GM06990 (cell line): ENCODE measurements at regions not wholly inside any gene's neighbourhood (a gene's known extent, or its start where the extent isn't known, plus 50 kb on each side); places are given as distances from the start of the nearest gene placed in this dataset.
A peak's percentile ranks its signal among the peaks of the same experiment; 100 is the strongest.

ENCODE experiments used
- DNase-seq: peaks from one replicate; pipeline ENCODE4 v3.0.0-alpha.2; 2011; ENCODE audit not compliant: insufficient read length; ENCODE audit errors: extremely low read depth
- H3K27me3 ChIP-seq: replicated peaks from 2 replicates; pipeline ENCODE4 v1.6.0; 2011; ENCODE audit warnings: low read length; ENCODE audit not compliant: control insufficient read depth, insufficient read depth
- H3K36me3 ChIP-seq: 2 replicates; pipeline ENCODE4 v1.5.1; 2011; ENCODE audit warnings: low read length; ENCODE audit not compliant: control insufficient read depth, insufficient read depth
- H3K4me3 ChIP-seq: replicated peaks from 2 replicates; pipeline ENCODE4 v1.5.1; 2011; ENCODE audit warnings: low read depth, mild to moderate bottlenecking, control low read depth, low read length
- CTCF ChIP-seq: IDR thresholded peaks from 2 replicates; pipeline ENCODE4 v1.5.1; 2011; ENCODE audit warnings: low read length, control low read depth, mild to moderate bottlenecking, inconsistent platforms; ENCODE audit not compliant: insufficient read depth, poor library complexity, severe bottlenecking

- H3K36me3 ChIP-seq: no peaks in the 10 kb centered on the region
- TF ChIP-seq CTCF: no peak
- no peak overlapping the region for H3K4me3 ChIP-seq
- DNase-seq: no peak
- H3K27me3 ChIP-seq: no peaks in the 10 kb centered on the region
Observed at GRCh38 chr1:209433649-209434031, 149.9 kb upstream of the CAMK1G start.

- DNase-seq: no peak
- no peak for TF ChIP-seq CTCF
- H3K27me3 ChIP-seq: no peaks in the 10 kb centered on the region
- H3K4me3 ChIP-seq: no peak overlapping the region
- no peaks in the 10 kb centered on the region for H3K36me3 ChIP-seq
Observed at GRCh38 chr1:209434066-209434465, 149.4 kb upstream of the CAMK1G start.

- Histone ChIP-seq H3K4me3 (no peak overlapping the region), H3K36me3 (no peaks in the 10 kb centered on the region), H3K27me3 (no peaks in the 10 kb centered on the region)
- DNase-seq: no peak
- no peak for TF ChIP-seq CTCF
Observed at GRCh38 chr1:209434631-209435217, 148.8 kb upstream of the CAMK1G start.

GRCh38 chr1:209435654-209436566 is 147.6 kb upstream of the CAMK1G start:
- no peak for DNase-seq
- Histone ChIP-seq H3K4me3 (no peak overlapping the region), H3K36me3 (no peaks in the 10 kb centered on the region), H3K27me3 (no peaks in the 10 kb centered on the region)
- TF ChIP-seq CTCF: peak; percentile 72

GRCh38 chr1:209439828-209440227 is 143.7 kb upstream of the CAMK1G start:
- DNase-seq: no peak
- no peak for TF ChIP-seq CTCF
- no peaks in the 10 kb centered on the region for H3K27me3 ChIP-seq

More at GRCh38 chr1:209439828-209440227, 143.7 kb upstream of the CAMK1G start:
- Histone ChIP-seq H3K36me3 (no peaks in the 10 kb centered on the region), H3K4me3 (no peak overlapping the region)
